Activated CD4-positive, alpha-beta memory T cell treated with anti-CD3 and anti-CD28 coated beads, Interleukin-2, amount 10 ng/mL, durations not matched to agents 7 days and 5 days (primary cell): ENCODE measurements at regions not wholly inside any gene's neighbourhood (a gene's known extent, or its start where the extent isn't known, plus 50 kb on each side); places are given as distances from the start of the nearest gene placed in this dataset.

Experiments
- CTCF ChIA-PET: fragments of 350-600 bp; sonication (Branson Sonifier 250); formaldehyde crosslinking; loops from one replicate; lab custom pipeline; 2021; ENCODE audit warnings: antibody characterized with exemption, inconsistent platforms; lab: Charles Lee
- POLR2A ChIA-PET: fragments of 350-600 bp; sonication (Branson Sonifier 250); formaldehyde crosslinking; loops from one replicate; lab custom pipeline; 2021; ENCODE audit warnings: antibody characterized with exemption; lab: Charles Lee
- DNase-seq: peaks from one replicate; pipeline ENCODE4 v3.0.0-alpha.2; 2020
- H3K27ac Mint-ChIP-seq: one replicate; pipeline ENCODE4 v1.8.0; 2021; ENCODE audit warnings: mild to moderate bottlenecking, mixed read lengths
- H3K27me3 Mint-ChIP-seq: one replicate; pipeline ENCODE4 v1.8.0; 2021; ENCODE audit warnings: mixed read lengths
- H3K36me3 Mint-ChIP-seq: one replicate; pipeline ENCODE4 v1.8.0; 2021; ENCODE audit warnings: low read depth, mixed read lengths
- H3K4me1 Mint-ChIP-seq: one replicate; pipeline ENCODE4 v1.8.0; 2021; ENCODE audit warnings: mixed read lengths
- H3K4me3 Mint-ChIP-seq: one replicate; pipeline ENCODE4 v1.8.0; 2021; ENCODE audit warnings: mild to moderate bottlenecking, mixed read lengths
- H3K9me3 Mint-ChIP-seq: one replicate; pipeline ENCODE4 v1.8.0; 2021; ENCODE audit warnings: mixed read lengths

GRCh38 chr15:39473298-39473947 is 107.5 kb upstream of the THBS1 start:
- no peak overlapping the region for H3K27ac Mint-ChIP-seq
- ChIA-PET POLR2A (no interaction called here), CTCF (no interaction called here)
- no peaks in the 10 kb centered on the region for H3K9me3 Mint-ChIP-seq
- no peaks in the 10 kb centered on the region for H3K36me3 Mint-ChIP-seq
- H3K4me3 Mint-ChIP-seq: no peak overlapping the region
- DNase-seq: no peak
- H3K4me1 Mint-ChIP-seq: peaks cover 3% of the 10 kb centered on the region
- peaks cover 14% of the 10 kb centered on the region for H3K27me3 Mint-ChIP-seq

- DNase-seq: no peak
- Mint-ChIP-seq H3K36me3 (no peaks in the 10 kb centered on the region), H3K4me1 (peaks cover 11% of the 10 kb centered on the region), H3K27ac (no peak overlapping the region), H3K9me3 (no peaks in the 10 kb centered on the region), H3K27me3 (peaks cover 14% of the 10 kb centered on the region), H3K4me3 (no peak overlapping the region)
- ChIA-PET POLR2A (no interaction called here), CTCF (no interaction called here)
These were observed 106.2 kb upstream of the THBS1 start for GRCh38 chr15:39474657-39475056.

GRCh38 chr15:39478996-39479395 is 101.9 kb upstream of the THBS1 start:
- Mint-ChIP-seq H3K4me1 (peaks cover 11% of the 10 kb centered on the region), H3K4me3 (no peak overlapping the region), H3K9me3 (no peaks in the 10 kb centered on the region), H3K27ac (no peak overlapping the region), H3K27me3 (peaks cover 11% of the 10 kb centered on the region), H3K36me3 (no peaks in the 10 kb centered on the region)
- POLR2A ChIA-PET: no interaction called here
- CTCF ChIA-PET: no interaction called here
- no peak for DNase-seq

- H3K4me1 Mint-ChIP-seq: peaks cover 11% of the 10 kb centered on the region
- no peak overlapping the region for H3K27ac Mint-ChIP-seq
- H3K27me3 Mint-ChIP-seq: peaks cover 16% of the 10 kb centered on the region
- ChIA-PET CTCF (no interaction called here), POLR2A (no interaction called here)
- DNase-seq: no peak
- H3K9me3 Mint-ChIP-seq: no peaks in the 10 kb centered on the region
- no peak overlapping the region for H3K4me3 Mint-ChIP-seq
- H3K36me3 Mint-ChIP-seq: no peaks in the 10 kb centered on the region
These were observed 101.0 kb upstream of the THBS1 start for GRCh38 chr15:39479911-39480310.

GRCh38 chr15:39482459-39482858 is 98.4 kb upstream of the THBS1 start:
- no peak overlapping the region for H3K27ac Mint-ChIP-seq
- H3K36me3 Mint-ChIP-seq: no peaks in the 10 kb centered on the region
- peaks cover 11% of the 10 kb centered on the region for H3K4me1 Mint-ChIP-seq
- DNase-seq: no peak
- H3K27me3 Mint-ChIP-seq: peaks cover 10% of the 10 kb centered on the region
- POLR2A ChIA-PET: no interaction called here
- no peaks in the 10 kb centered on the region for H3K9me3 Mint-ChIP-seq
- CTCF ChIA-PET: no interaction called here
- no peak overlapping the region for H3K4me3 Mint-ChIP-seq

GRCh38 chr15:39486621-39487457 is 94.0 kb upstream of the THBS1 start:
- H3K9me3 Mint-ChIP-seq: no peaks in the 10 kb centered on the region
- no peaks in the 10 kb centered on the region for H3K4me1 Mint-ChIP-seq
- ChIA-PET POLR2A (no interaction called here), CTCF (no interaction called here)
- no peaks in the 10 kb centered on the region for H3K36me3 Mint-ChIP-seq
- no peak overlapping the region for H3K4me3 Mint-ChIP-seq
- H3K27me3 Mint-ChIP-seq: peaks cover 5% of the 10 kb centered on the region
- DNase-seq: no peak
- no peak overlapping the region for H3K27ac Mint-ChIP-seq

- Mint-ChIP-seq H3K36me3 (no peaks in the 10 kb centered on the region), H3K4me3 (no peak overlapping the region), H3K4me1 (no peaks in the 10 kb centered on the region), H3K9me3 (no peaks in the 10 kb centered on the region), H3K27ac (no peak overlapping the region), H3K27me3 (peaks cover 5% of the 10 kb centered on the region)
- CTCF ChIA-PET: no interaction called here
- POLR2A ChIA-PET: no interaction called here
- DNase-seq: no peak
These were observed 93.5 kb upstream of the THBS1 start for GRCh38 chr15:39487458-39487735.

GRCh38 chr15:39488516-39488915 is 92.4 kb upstream of the THBS1 start:
- no peak overlapping the region for H3K27ac Mint-ChIP-seq
- POLR2A ChIA-PET: no interaction called here
- H3K27me3 Mint-ChIP-seq: peaks cover 5% of the 10 kb centered on the region
- no peak overlapping the region for H3K4me3 Mint-ChIP-seq
- no peaks in the 10 kb centered on the region for H3K9me3 Mint-ChIP-seq
- H3K36me3 Mint-ChIP-seq: no peaks in the 10 kb centered on the region
- no peaks in the 10 kb centered on the region for H3K4me1 Mint-ChIP-seq
- CTCF ChIA-PET: no interaction called here
- DNase-seq: no peak

GRCh38 chr15:39488961-39489360 is 91.9 kb upstream of the THBS1 start:
- Mint-ChIP-seq H3K4me1 (no peaks in the 10 kb centered on the region), H3K27me3 (peaks cover 5% of the 10 kb centered on the region), H3K9me3 (no peaks in the 10 kb centered on the region), H3K36me3 (no peaks in the 10 kb centered on the region), H3K4me3 (no peak overlapping the region), H3K27ac (no peak overlapping the region)
- ChIA-PET POLR2A (no interaction called here), CTCF (no interaction called here)
- no peak for DNase-seq

- H3K36me3 Mint-ChIP-seq: no peaks in the 10 kb centered on the region
- H3K27me3 Mint-ChIP-seq: peaks cover 11% of the 10 kb centered on the region
- no peaks in the 10 kb centered on the region for H3K9me3 Mint-ChIP-seq
- ChIA-PET CTCF (no interaction called here), POLR2A (no interaction called here)
- H3K4me3 Mint-ChIP-seq: no peak overlapping the region
- no peak for DNase-seq
- peaks cover 6% of the 10 kb centered on the region for H3K4me1 Mint-ChIP-seq
- no peak overlapping the region for H3K27ac Mint-ChIP-seq
These were observed 89.6 kb upstream of the THBS1 start for GRCh38 chr15:39491115-39491885.

- no peaks in the 10 kb centered on the region for H3K36me3 Mint-ChIP-seq
- H3K27ac Mint-ChIP-seq: no peak overlapping the region
- H3K4me3 Mint-ChIP-seq: no peak overlapping the region
- H3K4me1 Mint-ChIP-seq: peaks cover 6% of the 10 kb centered on the region
- peaks cover 11% of the 10 kb centered on the region for H3K27me3 Mint-ChIP-seq
- ChIA-PET CTCF (no interaction called here), POLR2A (no interaction called here)
- DNase-seq: no peak
- no peaks in the 10 kb centered on the region for H3K9me3 Mint-ChIP-seq
These were observed 88.9 kb upstream of the THBS1 start for GRCh38 chr15:39491886-39492490.

- H3K27me3 Mint-ChIP-seq: peaks cover 11% of the 10 kb centered on the region
- no peaks in the 10 kb centered on the region for H3K9me3 Mint-ChIP-seq
- no peak overlapping the region for H3K4me3 Mint-ChIP-seq
- H3K4me1 Mint-ChIP-seq: peaks cover 22% of the 10 kb centered on the region
- POLR2A ChIA-PET: no interaction called here
- no peak overlapping the region for H3K27ac Mint-ChIP-seq
- DNase-seq: no peak
- no peaks in the 10 kb centered on the region for H3K36me3 Mint-ChIP-seq
- CTCF ChIA-PET: no interaction called here
These were observed 87.3 kb upstream of the THBS1 start for GRCh38 chr15:39493424-39494067.

- no peaks in the 10 kb centered on the region for H3K9me3 Mint-ChIP-seq
- H3K36me3 Mint-ChIP-seq: no peaks in the 10 kb centered on the region
- no peak for DNase-seq
- ChIA-PET CTCF (no interaction called here), POLR2A (no interaction called here)
- H3K27ac Mint-ChIP-seq: no peak overlapping the region
- H3K27me3 Mint-ChIP-seq: peaks cover 13% of the 10 kb centered on the region
- H3K4me1 Mint-ChIP-seq: peaks cover 30% of the 10 kb centered on the region
- H3K4me3 Mint-ChIP-seq: no peak overlapping the region
These were observed 86.4 kb upstream of the THBS1 start for GRCh38 chr15:39494462-39494861.
